Esophagus muscularis mucosa (tissue), 4 donors: ENCODE measurements at regions not wholly inside any gene's neighbourhood (a gene's known extent, or its start where the extent isn't known, plus 50 kb on each side); places are given as distances from the start of the nearest gene placed in this dataset.

ENCODE experiments used
- DNase-seq: peaks from one replicate; pipeline ENCODE4 v3.0.0-alpha.2; 2017; ENCODE audit errors: extremely low spot score
- H3K27ac ChIP-seq, 4 donors: fragments of 200-600 bp; sonication (generic); replicated peaks in 1 of 4; 1 replicate in 3 of 4; 2 replicates in 1 of 4; pipeline ENCODE4 v1.5.1; 2016 to 2019; ENCODE audit warnings: mild to moderate bottlenecking in 1 of 4
- H3K27me3 ChIP-seq, 4 donors: fragments of 200-600 bp; sonication (generic); one replicate each; pipeline versions ENCODE4 v1.5.1 to v1.6.0; 2016 to 2019
- H3K36me3 ChIP-seq, 4 donors: fragments of 200-600 bp; sonication (generic); one replicate each; pipeline ENCODE4 v1.5.1; 2016 to 2019
- H3K4me1 ChIP-seq, 4 donors: fragments of 200-600 bp; sonication (generic); one replicate each; pipeline ENCODE4 v1.5.1; 2016 to 2019
- H3K4me3 ChIP-seq, 4 donors: fragments of 200-600 bp; sonication (generic); 1 replicate in 2 of 4; 2 replicates in 2 of 4; pipeline ENCODE4 v1.5.1; 2016 to 2019; ENCODE audit warnings: mild to moderate bottlenecking in 4 of 4, moderate library complexity in 1 of 4
- H3K9me3 ChIP-seq, 4 donors: fragments of 200-600 bp; sonication (generic); 1 replicate in 3 of 4; 2 replicates in 1 of 4; pipeline ENCODE4 v1.5.1; 2016 to 2019
- EP300 ChIP-seq: sonication (generic); formaldehyde crosslinking; IDR thresholded peaks from one replicate; pipeline ENCODE4 v1.6.1; 2017; ENCODE audit warnings: antibody characterized with exemption
- POLR2A ChIP-seq: fragments of 450-650 bp; IDR thresholded peaks from one replicate; pipeline ENCODE4 v1.6.1; 2017; ENCODE audit warnings: antibody characterized with exemption, moderate library complexity, mild to moderate bottlenecking, low read depth
- POLR2AphosphoS5 ChIP-seq, 2 donors: sonication (generic); formaldehyde crosslinking; IDR thresholded peaks; one replicate each; pipeline ENCODE4 v1.6.1; 2017; ENCODE audit warnings: antibody characterized with exemption in 2 of 2
- WGBS: methylation state at CpG from one replicate; pipeline ENCODE4 v1.1.5; 2018; 5-methylcytosine and 5-hydroxymethylcytosine counted together
- intact Hi-C: fragments of 100-400 bp; cut with DNase I; formaldehyde crosslinking; loops from one replicate; pipeline ENCODE4 v1.15.1; 2023
- small RNA-seq, 3 donors: library from RNA; depleted of rRNA; stranded (forward); fragments of <200 nt; gene quantifications; one replicate each; pipeline ENCODE3, GENCODE V24; 2016
- TF ChIP-seq, protein P1 (sequence below), 3 experiments: fragments of 200-600 bp in 2 of 3; fragments of 450-650 bp in 1 of 3; sonication (generic) in 2 of 3; IDR thresholded peaks; one replicate each; pipeline ENCODE4 v1.5.1; 2017 to 2019; ENCODE audit warnings: antibody characterized with exemption in 3 of 3, mild to moderate bottlenecking in 2 of 3, moderate library complexity in 1 of 3

DNA sequence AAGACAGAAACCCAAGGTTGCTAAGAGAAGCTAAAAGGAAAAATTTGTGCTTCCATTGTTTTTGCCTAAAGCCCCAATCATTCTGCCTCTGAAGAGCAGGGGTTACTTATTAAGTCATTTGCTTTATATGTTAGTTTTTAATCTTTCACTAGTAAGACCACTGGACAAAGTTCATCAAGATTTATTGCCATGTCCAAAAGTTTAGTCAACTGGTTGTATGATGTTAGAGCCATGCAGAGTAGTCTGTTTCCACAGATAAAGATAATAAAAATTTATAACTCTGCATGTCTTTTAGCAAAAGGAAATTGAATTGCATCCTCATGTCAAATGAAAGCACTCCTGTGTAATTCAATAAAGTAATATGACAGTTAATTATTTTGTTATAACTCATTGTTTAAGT is 75.8 kb upstream of the PRKG2 start:
- no peak overlapping the region for H3K4me3 ChIP-seq
- H3K9me3 ChIP-seq = no peaks in the 10 kb centered on the region
- TF ChIP-seq POLR2A = no peak
- no peak for TF ChIP-seq POLR2AphosphoS5 (IDR thresholded peaks at IDR 0.05)
- TF ChIP-seq, protein P1, sequence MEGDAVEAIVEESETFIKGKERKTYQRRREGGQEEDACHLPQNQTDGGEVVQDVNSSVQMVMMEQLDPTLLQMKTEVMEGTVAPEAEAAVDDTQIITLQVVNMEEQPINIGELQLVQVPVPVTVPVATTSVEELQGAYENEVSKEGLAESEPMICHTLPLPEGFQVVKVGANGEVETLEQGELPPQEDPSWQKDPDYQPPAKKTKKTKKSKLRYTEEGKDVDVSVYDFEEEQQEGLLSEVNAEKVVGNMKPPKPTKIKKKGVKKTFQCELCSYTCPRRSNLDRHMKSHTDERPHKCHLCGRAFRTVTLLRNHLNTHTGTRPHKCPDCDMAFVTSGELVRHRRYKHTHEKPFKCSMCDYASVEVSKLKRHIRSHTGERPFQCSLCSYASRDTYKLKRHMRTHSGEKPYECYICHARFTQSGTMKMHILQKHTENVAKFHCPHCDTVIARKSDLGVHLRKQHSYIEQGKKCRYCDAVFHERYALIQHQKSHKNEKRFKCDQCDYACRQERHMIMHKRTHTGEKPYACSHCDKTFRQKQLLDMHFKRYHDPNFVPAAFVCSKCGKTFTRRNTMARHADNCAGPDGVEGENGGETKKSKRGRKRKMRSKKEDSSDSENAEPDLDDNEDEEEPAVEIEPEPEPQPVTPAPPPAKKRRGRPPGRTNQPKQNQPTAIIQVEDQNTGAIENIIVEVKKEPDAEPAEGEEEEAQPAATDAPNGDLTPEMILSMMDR (IDR thresholded peaks at IDR 0.05) = no peak
- TF ChIP-seq EP300 = no peak
- no peaks in the 10 kb centered on the region for H3K4me1 ChIP-seq
- intact Hi-C loops = no loop called here
- no peaks in the 10 kb centered on the region for H3K36me3 ChIP-seq
- no peak for DNase-seq
- no peak overlapping the region for H3K27ac ChIP-seq
- H3K27me3 ChIP-seq = no peaks in the 10 kb centered on the region

GRCh38 chr4:81287101-81287500 is 72.1 kb upstream of the PRKG2 start:
- H3K36me3 ChIP-seq = no peaks in the 10 kb centered on the region
- no peaks in the 10 kb centered on the region for H3K4me1 ChIP-seq
- no peak for DNase-seq
- H3K27me3 ChIP-seq = no peaks in the 10 kb centered on the region
- H3K4me3 ChIP-seq = no peak overlapping the region
- H3K27ac ChIP-seq = no peak overlapping the region
- intact Hi-C loops = no loop called here
- TF ChIP-seq EP300 = no peak
- no peaks in the 10 kb centered on the region for H3K9me3 ChIP-seq

GRCh38 chr4:81282131-81282530 is 67.1 kb upstream of the PRKG2 start:
- intact Hi-C loops = no loop called here
- TF ChIP-seq POLR2AphosphoS5 (IDR thresholded peaks at IDR 0.05) (no peak), POLR2A (no peak), EP300 (no peak)
- TF ChIP-seq, protein P1 (IDR thresholded peaks at IDR 0.05) = no peak
- H3K9me3 ChIP-seq = no peaks in the 10 kb centered on the region
- DNase-seq = no peak
- H3K27me3 ChIP-seq = no peaks in the 10 kb centered on the region
- H3K27ac ChIP-seq = no peak overlapping the region
- 90% methylated on average over 3 of the region's 3 CpGs for WGBS
- no peak overlapping the region for H3K4me3 ChIP-seq
- H3K36me3 ChIP-seq = no peaks in the 10 kb centered on the region
- no peaks in the 10 kb centered on the region for H3K4me1 ChIP-seq

- H3K9me3 ChIP-seq = peaks cover 0 to 12% (median 0%) of the 10 kb centered on the region in 4 donors
- no peaks in the 10 kb centered on the region for H3K27me3 ChIP-seq
- DNase-seq = no peak
- no peaks in the 10 kb centered on the region for H3K4me1 ChIP-seq
- H3K36me3 ChIP-seq = no peaks in the 10 kb centered on the region
- intact Hi-C loops = no loop called here
- H3K4me3 ChIP-seq = no peak overlapping the region
- WGBS = 97% methylated on average over 1 of the region's 1 CpG
- no peak overlapping the region for H3K27ac ChIP-seq
- no peak for TF ChIP-seq EP300
- no peak for TF ChIP-seq POLR2A
- TF ChIP-seq, protein P1 (IDR thresholded peaks at IDR 0.05) = no peak
- TF ChIP-seq POLR2AphosphoS5 (IDR thresholded peaks at IDR 0.05) = no peak
Observed at GRCh38 chr4:81274460-81274859, 59.4 kb upstream of the PRKG2 start.

DNA sequence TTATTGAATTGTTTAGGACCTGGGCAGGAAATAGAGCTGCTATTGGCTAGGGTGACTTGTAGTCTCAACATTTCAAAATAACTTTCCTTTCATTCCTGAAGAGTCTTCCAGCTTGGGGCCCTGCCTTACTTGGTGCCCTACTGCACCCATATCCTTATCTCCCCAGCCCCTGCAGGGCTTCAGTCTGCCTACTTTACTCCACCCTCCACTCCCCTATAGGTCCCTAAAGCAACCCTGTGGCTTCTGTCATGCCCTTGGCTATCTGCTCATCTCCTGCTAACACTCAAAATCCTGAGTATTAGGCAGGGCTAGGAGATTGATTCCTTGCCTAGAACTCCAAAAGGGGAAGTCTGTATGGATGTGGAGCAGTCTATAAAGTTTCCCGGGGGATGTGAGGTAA is 57.6 kb upstream of the PRKG2 start:
- intact Hi-C loops = no loop called here
- TF ChIP-seq POLR2A = no peak
- no peak for TF ChIP-seq POLR2AphosphoS5 (IDR thresholded peaks at IDR 0.05)
- TF ChIP-seq, protein P1 (IDR thresholded peaks at IDR 0.05) = no peak
- no peak for TF ChIP-seq EP300
- no peak for DNase-seq
- Histone ChIP-seq H3K4me3 (no peak overlapping the region), H3K4me1 (no peaks in the 10 kb centered on the region), H3K27me3 (no peaks in the 10 kb centered on the region), H3K27ac (no peak overlapping the region), H3K36me3 (no peaks in the 10 kb centered on the region), H3K9me3 (peaks cover 0 to 17% (median 0%) of the 10 kb centered on the region in 4 donors)
- WGBS = 93% methylated on average over 1 of the region's 1 CpG

Small RNA genes in the stretch of these regions (small RNA-seq; reads per million reads assigned to genes)
- gene RNU5A-2P = 0 reads per million in 3 donors
